H9 (cell line): ENCODE measurements at regions not wholly inside any gene's neighbourhood (a gene's known extent, or its start where the extent isn't known, plus 50 kb on each side); places are given as distances from the start of the nearest gene placed in this dataset.

Source experiments
- DNase-seq: peaks from one replicate; pipeline ENCODE4 v3.0.0-alpha.2; 2017
- H2AFZ ChIP-seq: one replicate; pipeline ENCODE4 v1.6.1; 2013; ENCODE audit warnings: mild to moderate bottlenecking, low read length, control low read depth, moderate library complexity
- H2AK5ac ChIP-seq: 2 replicates; pipeline ENCODE4 v1.6.1; 2013; ENCODE audit warnings: low read length, control low read depth, mixed read lengths; ENCODE audit not compliant: insufficient read length
- H2BK120ac ChIP-seq: one replicate; pipeline ENCODE4 v1.6.1; 2013; ENCODE audit warnings: low read depth, mild to moderate bottlenecking, low read length, control low read depth, inconsistent platforms; ENCODE audit not compliant: poor library complexity, severe bottlenecking
- H2BK12ac ChIP-seq: 2 replicates; pipeline ENCODE4 v1.6.1; 2013; ENCODE audit warnings: low read length, control low read depth, mixed read lengths, low read depth; ENCODE audit not compliant: insufficient read length
- H2BK15ac ChIP-seq: 2 replicates; pipeline ENCODE4 v1.6.1; 2013; ENCODE audit warnings: low read depth, low read length, control low read depth
- H2BK20ac ChIP-seq: one replicate; pipeline ENCODE4 v1.6.1; 2013; ENCODE audit warnings: low read depth, mild to moderate bottlenecking, low read length, control low read depth, inconsistent platforms; ENCODE audit not compliant: poor library complexity, severe bottlenecking
- H2BK5ac ChIP-seq: 2 replicates; pipeline ENCODE4 v1.6.1; 2013; ENCODE audit warnings: low read length, control low read depth, mixed read lengths; ENCODE audit not compliant: insufficient read length
- H3K14ac ChIP-seq: 2 replicates; pipeline ENCODE4 v1.6.1; 2013; ENCODE audit warnings: low read length, control low read depth; ENCODE audit not compliant: insufficient read depth
- H3K18ac ChIP-seq: 2 replicates; pipeline ENCODE4 v1.6.1; 2013; ENCODE audit warnings: low read depth, mild to moderate bottlenecking, mixed read lengths, low read length, control low read depth; ENCODE audit not compliant: insufficient read length
- H3K23ac ChIP-seq: 2 replicates; pipeline ENCODE4 v1.6.1; 2013; ENCODE audit warnings: low read length, control low read depth, mixed read lengths, low read depth; ENCODE audit not compliant: insufficient read length
- H3K23me2 ChIP-seq: 2 replicates; pipeline ENCODE4 v1.6.1; 2013; ENCODE audit warnings: low read depth, mild to moderate bottlenecking, mixed read lengths, low read length, control low read depth; ENCODE audit not compliant: insufficient read length, poor library complexity, severe bottlenecking
- H3K27ac ChIP-seq: 2 replicates; pipeline ENCODE4 v1.5.1; 2013; ENCODE audit warnings: low read length, control low read depth, mixed read lengths, low read depth; ENCODE audit not compliant: insufficient read length
- H3K27me3 ChIP-seq: 2 replicates; pipeline ENCODE4 v1.6.1; 2013; ENCODE audit warnings: low read length, control low read depth, inconsistent platforms; ENCODE audit not compliant: insufficient read depth
- H3K4ac ChIP-seq: 2 replicates; pipeline ENCODE4 v1.6.1; 2013; ENCODE audit warnings: low read depth, mild to moderate bottlenecking, control low read depth, inconsistent platforms, low read length, moderate library complexity
- H3K4me1 ChIP-seq: 2 replicates; pipeline ENCODE4 v1.6.1; 2013; ENCODE audit warnings: low read length, control low read depth, inconsistent platforms; ENCODE audit not compliant: insufficient read depth
- H3K4me2 ChIP-seq: 2 replicates; pipeline ENCODE4 v1.6.1; 2013; ENCODE audit warnings: low read length, control low read depth, mixed read lengths; ENCODE audit not compliant: insufficient read length, insufficient read depth
- H3K56ac ChIP-seq: 2 replicates; pipeline ENCODE4 v1.6.1; 2013; ENCODE audit warnings: low read depth, mild to moderate bottlenecking, mixed read lengths, low read length, control low read depth; ENCODE audit not compliant: insufficient read length
- H3K79me1 ChIP-seq: 2 replicates; pipeline ENCODE4 v1.6.1; 2013; ENCODE audit warnings: low read depth, mild to moderate bottlenecking, moderate library complexity, low read length, control low read depth, inconsistent platforms; ENCODE audit not compliant: insufficient read depth, poor library complexity, severe bottlenecking
- H3K79me2 ChIP-seq: 2 replicates; pipeline ENCODE4 v1.6.1; 2013; ENCODE audit warnings: low read length, control low read depth, inconsistent platforms; ENCODE audit not compliant: insufficient read depth
- H3K9ac ChIP-seq: 2 replicates; pipeline ENCODE4 v1.6.1; 2013; ENCODE audit warnings: low read length, control low read depth, mixed read lengths; ENCODE audit not compliant: insufficient read length; ENCODE audit errors: extremely low read depth
- H3K9me3 ChIP-seq: one replicate; pipeline ENCODE4 v1.6.1; 2013; ENCODE audit warnings: low read depth, low read length, inconsistent platforms; ENCODE audit not compliant: control insufficient read depth
- H3T11ph ChIP-seq: one replicate; pipeline ENCODE4 v1.6.1; 2013; ENCODE audit warnings: mild to moderate bottlenecking, low read length, control low read depth, inconsistent platforms
- H4K20me1 ChIP-seq: one replicate; pipeline ENCODE4 v1.6.1; 2013; ENCODE audit not compliant: control insufficient read depth, insufficient read length, insufficient read depth
- H4K5ac ChIP-seq: 2 replicates; pipeline ENCODE4 v1.6.1; 2013; ENCODE audit warnings: low read depth, mild to moderate bottlenecking, mixed read lengths, low read length, control low read depth; ENCODE audit not compliant: insufficient read length
- H4K8ac ChIP-seq: replicated peaks from 2 replicates; pipeline ENCODE4 v1.6.1; 2013; ENCODE audit warnings: low read length, control low read depth, mixed read lengths, low read depth; ENCODE audit not compliant: insufficient read length
- H4K91ac ChIP-seq: 2 replicates; pipeline ENCODE4 v1.6.1; 2013; ENCODE audit warnings: low read depth, mild to moderate bottlenecking, moderate library complexity, mixed read lengths, low read length, control low read depth; ENCODE audit not compliant: insufficient read length
- H3K27ac Mint-ChIP-seq, 3 experiments: 2 replicates in 2 of 3; 3 replicates in 1 of 3; pipeline ENCODE4 v1.8.0; 2020 to 2021; ENCODE audit warnings: mixed read lengths in 3 of 3, mild to moderate bottlenecking in 1 of 3, moderate library complexity in 1 of 3
- H3K27me3 Mint-ChIP-seq: 2 replicates; pipeline ENCODE4 v1.8.0; 2021; ENCODE audit warnings: low read depth, mild to moderate bottlenecking, moderate library complexity, mixed read lengths
- H3K36me3 Mint-ChIP-seq, 3 experiments: 2 replicates in 2 of 3; 3 replicates in 1 of 3; pipeline ENCODE4 v1.8.0; 2020 to 2021; ENCODE audit warnings: low read depth in 3 of 3, mixed read lengths in 3 of 3; ENCODE audit not compliant: insufficient read depth in 1 of 3
- H3K4me1 Mint-ChIP-seq, 2 experiments: 2 replicates each; pipeline ENCODE4 v1.8.0; 2020; ENCODE audit warnings: mixed read lengths in 2 of 2
- H3K4me3 Mint-ChIP-seq, 2 experiments: 2 replicates in 1 of 2; 3 replicates in 1 of 2; pipeline ENCODE4 v1.8.0; 2020 to 2021; ENCODE audit warnings: mild to moderate bottlenecking in 2 of 2, mixed read lengths in 2 of 2, moderate library complexity in 1 of 2
- H3K9me3 Mint-ChIP-seq, 2 experiments: 2 replicates in 1 of 2; 3 replicates in 1 of 2; pipeline ENCODE4 v1.8.0; 2020; ENCODE audit warnings: mild to moderate bottlenecking in 2 of 2, mixed read lengths in 2 of 2, moderate library complexity in 1 of 2
- WGBS: extraction: QIAGEN DNeasy Blood & Tissue Kit; methylation state at CpG from one replicate; pipeline ENCODE4 v1.1.7; 2013; ENCODE audit warnings: missing lambda C conversion rate, low lambda C conversion rate, mixed read lengths; ENCODE audit not compliant: insufficient read length; ENCODE audit errors: extremely low coverage; 5-methylcytosine and 5-hydroxymethylcytosine counted together
- TF ChIP-seq, protein P1 (sequence below): fragments of 200-600 bp; sonication (generic); conservative IDR thresholded peaks from 3 replicates; pipeline ENCODE4 v1.8.0; 2021; ENCODE audit warnings: antibody characterized with exemption, mild to moderate bottlenecking

DNA sequence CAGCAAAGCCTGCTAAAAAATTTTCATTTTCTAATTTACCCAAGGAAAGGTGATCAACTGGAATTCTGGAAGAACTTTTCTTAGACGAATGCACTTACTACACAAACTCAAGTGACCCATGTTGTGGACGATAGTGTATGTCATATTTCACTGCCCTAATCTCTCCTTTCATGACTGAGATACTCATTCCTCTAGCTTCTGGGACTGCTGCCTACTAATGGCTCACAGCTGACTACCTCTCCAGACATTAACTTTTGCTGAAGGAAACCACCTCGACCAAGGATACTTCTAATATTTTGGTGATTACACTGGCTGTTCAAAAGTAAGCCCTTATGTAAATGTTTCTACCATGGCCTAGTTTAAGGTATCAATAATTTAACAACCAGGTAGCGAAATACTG is 959.9 kb upstream of the GHITM start:
- H3K23me2 ChIP-seq = no peaks in the 10 kb centered on the region
- Mint-ChIP-seq H3K27ac (no peak overlapping the region), H3K36me3 (0 out of 7 replicates have a peak, but pooled peaks cover 0 to 1% (median 0%) of the 10 kb centered on the region in 3 experiments), H3K4me3 (no peak overlapping the region), H3K9me3 (peaks cover 0 to 8% of the 10 kb centered on the region in 2 experiments; a peak in 4 of 5 replicates), H3K27me3 (no peaks in the 10 kb centered on the region), H3K4me1 (peaks cover 4% of the 10 kb centered on the region in 2 experiments; a peak in 1 of 4 replicates)
- H3K4ac ChIP-seq = no peak overlapping the region
- H4K8ac ChIP-seq = no peak overlapping the region
- H3K9ac ChIP-seq = no peak overlapping the region
- no peak overlapping the region for H3K14ac ChIP-seq
- H3K27me3 ChIP-seq = no peaks in the 10 kb centered on the region
- no peak overlapping the region for H2AFZ ChIP-seq
- WGBS = no CpG with 5 or more reads among the region's 4 CpGs
- no peaks in the 10 kb centered on the region for H3K79me1 ChIP-seq
- H3K4me2 ChIP-seq = no peak overlapping the region
- DNase-seq = no peak
- no peak overlapping the region for H2BK120ac ChIP-seq
- no peak overlapping the region for H4K5ac ChIP-seq
- H3K79me2 ChIP-seq = no peaks in the 10 kb centered on the region
- TF ChIP-seq, protein P1, sequence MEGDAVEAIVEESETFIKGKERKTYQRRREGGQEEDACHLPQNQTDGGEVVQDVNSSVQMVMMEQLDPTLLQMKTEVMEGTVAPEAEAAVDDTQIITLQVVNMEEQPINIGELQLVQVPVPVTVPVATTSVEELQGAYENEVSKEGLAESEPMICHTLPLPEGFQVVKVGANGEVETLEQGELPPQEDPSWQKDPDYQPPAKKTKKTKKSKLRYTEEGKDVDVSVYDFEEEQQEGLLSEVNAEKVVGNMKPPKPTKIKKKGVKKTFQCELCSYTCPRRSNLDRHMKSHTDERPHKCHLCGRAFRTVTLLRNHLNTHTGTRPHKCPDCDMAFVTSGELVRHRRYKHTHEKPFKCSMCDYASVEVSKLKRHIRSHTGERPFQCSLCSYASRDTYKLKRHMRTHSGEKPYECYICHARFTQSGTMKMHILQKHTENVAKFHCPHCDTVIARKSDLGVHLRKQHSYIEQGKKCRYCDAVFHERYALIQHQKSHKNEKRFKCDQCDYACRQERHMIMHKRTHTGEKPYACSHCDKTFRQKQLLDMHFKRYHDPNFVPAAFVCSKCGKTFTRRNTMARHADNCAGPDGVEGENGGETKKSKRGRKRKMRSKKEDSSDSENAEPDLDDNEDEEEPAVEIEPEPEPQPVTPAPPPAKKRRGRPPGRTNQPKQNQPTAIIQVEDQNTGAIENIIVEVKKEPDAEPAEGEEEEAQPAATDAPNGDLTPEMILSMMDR = no peak
- no peaks in the 10 kb centered on the region for H3K9me3 ChIP-seq
- no peak overlapping the region for H2BK20ac ChIP-seq
- H4K91ac ChIP-seq = no peak overlapping the region
- H3K4me1 ChIP-seq = no peaks in the 10 kb centered on the region
- H3K56ac ChIP-seq = no peak overlapping the region
- no peak overlapping the region for H2AK5ac ChIP-seq
- no peak overlapping the region for H3K27ac ChIP-seq
- no peak overlapping the region for H2BK12ac ChIP-seq
- no peak overlapping the region for H3K18ac ChIP-seq
- H4K20me1 ChIP-seq = no peaks in the 10 kb centered on the region
- no peak overlapping the region for H2BK5ac ChIP-seq
- H3T11ph ChIP-seq = no peak overlapping the region
- H2BK15ac ChIP-seq = no peak overlapping the region
- H3K23ac ChIP-seq = no peak overlapping the region
